ENCODE measurements at regions not wholly inside any gene's neighbourhood (a gene's known extent, or its start where the extent isn't known, plus 50 kb on each side); places are given as distances from the start of the nearest gene placed in this dataset.

- DNase-seq (ENCODE audit: low spot score), result no peak
Observed at GRCh38 chr21:24171736-24172135, 1435.5 kb downstream of the MRPL39 start.

GRCh38 chr21:24163539-24163938, 1443.7 kb downstream of the MRPL39 start:
- no peak for DNase-seq (ENCODE audit: low spot score)

GRCh38 chr21:24160528-24160927, 1446.8 kb downstream of the MRPL39 start:
- DNase-seq (ENCODE audit: low spot score), result no peak

- no peak for DNase-seq (ENCODE audit: low spot score)
Observed at GRCh38 chr21:24153137-24153536, 1454.1 kb downstream of the MRPL39 start.

DNA sequence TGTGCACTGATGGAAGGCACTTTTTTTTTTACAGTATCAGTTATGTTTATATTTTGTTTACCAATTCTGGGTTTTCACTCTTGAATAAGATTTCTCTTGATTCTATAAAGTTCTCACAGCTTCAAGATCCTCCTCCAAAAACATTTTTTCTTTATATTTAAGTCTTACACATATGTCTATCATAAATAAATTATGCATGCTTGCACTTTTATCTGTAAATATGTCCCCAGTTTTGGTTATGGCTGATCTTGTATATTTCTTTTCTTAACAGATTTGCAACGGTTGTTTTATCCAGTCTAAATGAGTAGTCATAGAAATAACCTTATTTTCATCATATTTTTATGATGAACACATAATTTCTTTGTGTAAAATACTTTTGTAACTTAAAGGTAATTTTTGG, 1456.5 kb downstream of the MRPL39 start:
- no peak for DNase-seq (ENCODE audit: low spot score)

DNA sequence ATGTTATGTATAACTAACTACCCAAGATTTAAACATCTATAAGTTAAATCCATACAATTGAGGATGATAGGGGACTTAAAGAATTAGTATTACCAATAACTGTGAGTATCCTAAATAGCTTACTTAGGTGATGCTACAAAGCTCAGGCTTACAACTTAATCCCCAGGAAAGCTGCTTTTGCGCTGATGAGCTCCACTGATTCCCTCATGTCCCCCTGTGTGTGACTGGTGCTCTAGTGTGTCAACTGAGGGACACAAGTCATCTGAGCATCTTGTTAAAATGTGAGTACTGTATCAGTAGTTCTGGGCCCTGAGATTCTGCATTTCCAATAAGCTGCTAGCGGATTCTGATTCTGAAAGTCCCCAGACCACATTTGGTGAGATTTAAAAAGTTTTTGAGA, 1458.8 kb downstream of the MRPL39 start:
- no peak for DNase-seq (ENCODE audit: low spot score)

GRCh38 chr21:24147674-24148073, 1459.6 kb downstream of the MRPL39 start:
- no peak for DNase-seq (ENCODE audit: low spot score)

GRCh38 chr21:24131056-24131455, 1476.2 kb downstream of the MRPL39 start:
- no peak for DNase-seq (ENCODE audit: low spot score)

DNA sequence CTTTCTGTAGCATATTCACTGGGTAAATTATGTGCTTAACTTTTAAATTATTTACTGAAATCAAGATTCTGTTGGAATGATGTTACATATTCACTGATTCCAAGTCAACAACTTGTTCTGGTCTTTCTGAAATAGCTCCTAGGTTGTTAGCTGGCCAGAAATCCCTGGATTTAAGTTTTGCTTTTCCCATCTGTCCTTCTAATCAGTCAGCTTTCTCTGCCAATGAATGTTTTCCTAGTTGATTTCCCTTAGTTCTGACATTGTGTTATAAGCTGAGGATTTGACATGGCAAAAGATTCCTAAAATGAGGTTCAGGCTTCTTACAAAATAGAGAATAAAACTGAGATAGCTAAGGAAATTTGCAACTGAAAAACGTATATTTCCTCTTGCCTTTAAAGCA, 1479.6 kb downstream of the MRPL39 start:
- no peak for DNase-seq (ENCODE audit: low spot score)

DNA sequence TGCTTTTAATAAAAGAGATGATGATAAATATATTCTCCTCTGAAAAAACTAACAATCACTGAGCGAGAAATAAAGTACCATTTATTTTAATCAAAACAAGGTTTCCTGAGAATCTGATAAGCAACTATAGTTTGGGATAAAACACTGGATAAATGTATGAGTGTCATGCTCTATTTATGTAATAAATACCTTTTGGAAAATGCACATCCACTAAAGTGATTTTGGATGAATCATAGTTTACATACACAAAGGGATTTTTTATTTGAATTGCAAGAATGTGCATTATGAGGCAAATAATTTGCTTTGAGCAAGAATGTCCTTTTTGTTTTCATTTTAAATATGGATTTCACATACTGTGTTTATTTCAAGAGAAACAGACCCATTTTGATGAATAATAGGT, 1483.5 kb downstream of the MRPL39 start:
- no peak for DNase-seq (ENCODE audit: low spot score)

GRCh38 chr21:24118738-24119459, 1488.4 kb downstream of the MRPL39 start:
- DNase-seq (ENCODE audit: low spot score), result no peak

GRCh38 chr21:24115141-24115540, 1492.1 kb downstream of the MRPL39 start:
- DNase-seq (ENCODE audit: low spot score), result no peak

DNA sequence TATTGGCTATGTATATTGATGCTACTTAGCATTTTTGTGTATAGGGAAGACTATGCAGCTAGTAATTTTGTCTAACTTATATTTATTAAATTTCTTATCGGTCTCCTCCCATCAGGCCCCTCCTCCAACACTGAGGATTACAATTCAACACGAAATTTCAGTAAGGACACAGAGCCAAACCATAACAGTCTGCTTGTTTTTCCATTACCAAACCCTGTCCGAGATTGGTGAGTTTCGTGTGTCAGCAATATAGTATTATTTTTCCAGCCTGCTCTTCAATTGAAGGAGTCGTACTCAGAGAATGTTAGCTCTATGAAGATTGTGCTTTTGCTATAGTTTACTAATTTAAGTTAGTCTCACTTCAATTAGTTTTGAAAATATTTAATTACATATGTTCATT, 1495.3 kb downstream of the MRPL39 start:
- no peak for DNase-seq (ENCODE audit: low spot score)

DNA sequence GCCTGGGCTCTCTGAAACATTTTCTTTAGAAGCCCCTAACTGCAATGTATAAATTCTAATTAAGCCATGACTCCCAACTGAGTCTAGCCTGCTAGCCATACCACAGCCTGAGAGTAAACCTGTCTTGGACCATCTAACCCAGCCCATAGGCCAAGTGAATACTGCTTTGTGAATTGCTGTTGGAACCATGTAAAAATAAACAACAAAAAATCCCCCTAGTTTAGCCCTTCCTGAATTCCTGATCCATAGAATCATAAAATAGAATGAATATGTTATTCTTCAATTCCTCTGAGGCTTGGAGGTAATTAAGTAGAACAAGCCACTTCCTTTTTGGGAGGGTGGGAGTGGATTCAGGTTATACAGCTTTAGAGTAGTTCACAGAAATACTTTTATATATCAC, 1496.4 kb downstream of the MRPL39 start:
- no peak for DNase-seq (ENCODE audit: low spot score)

DNA sequence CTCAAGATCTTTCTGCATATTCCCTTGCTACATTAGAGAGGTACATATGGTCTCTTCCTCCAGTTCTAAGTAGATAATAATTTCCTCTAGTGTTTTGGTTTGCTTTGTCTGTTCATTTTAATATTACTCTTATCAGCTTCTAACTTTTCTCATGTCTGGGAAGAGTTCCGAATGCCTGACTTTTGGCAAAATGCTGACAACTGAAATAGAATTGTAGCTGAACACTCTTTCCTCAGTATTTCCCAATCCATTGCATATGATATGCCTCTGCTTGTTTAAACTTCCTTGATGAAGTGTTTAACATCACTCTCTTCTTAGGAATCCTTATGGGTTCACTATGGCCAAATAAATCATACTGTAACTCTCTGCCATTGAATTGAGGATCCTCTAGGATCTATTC, 1510.1 kb downstream of the MRPL39 start:
- no peak for DNase-seq (ENCODE audit: low spot score)

- DNase-seq (ENCODE audit: low spot score), result no peak
Observed at GRCh38 chr21:24096651-24097050, 1510.6 kb downstream of the MRPL39 start.

DNA sequence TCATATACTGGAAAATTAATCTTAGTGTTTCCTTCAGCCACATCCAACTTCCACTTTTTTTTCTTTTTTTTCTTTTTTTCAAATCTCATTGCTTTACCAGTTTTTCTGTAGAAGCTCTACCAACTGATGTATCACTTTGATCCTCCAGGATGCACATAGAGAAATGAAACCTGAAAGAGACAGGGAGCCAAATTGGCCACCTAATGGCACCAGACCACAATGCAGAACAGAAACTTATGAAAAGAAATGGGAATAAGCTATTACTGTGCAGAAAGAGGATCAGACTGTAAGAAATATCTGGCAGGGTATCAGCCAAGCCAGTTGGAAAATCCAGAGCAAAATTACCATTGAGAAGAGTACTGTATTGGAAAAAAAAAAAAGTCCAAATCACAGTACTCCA, 1514.2 kb downstream of the MRPL39 start:
- DNase-seq (ENCODE audit: low spot score), result no peak

DNA sequence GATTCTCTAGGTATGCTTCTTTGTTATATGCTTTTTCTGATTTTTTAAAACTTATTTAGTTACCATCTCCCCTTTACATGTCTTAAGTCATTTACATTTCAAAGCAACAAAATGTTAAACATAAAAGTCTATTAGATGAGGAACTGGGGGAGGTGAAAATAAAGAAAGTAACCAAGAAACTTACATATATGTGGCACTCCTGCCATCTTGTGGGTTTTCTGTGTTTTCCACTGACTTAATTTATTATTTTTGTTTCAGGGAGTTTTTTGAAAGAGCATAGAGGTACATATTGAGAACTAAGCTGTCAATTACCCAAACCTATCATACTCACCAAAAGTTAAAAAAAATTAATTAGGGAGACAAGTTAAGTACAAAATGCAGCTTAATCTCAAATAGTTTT, 1531.1 kb downstream of the MRPL39 start:
- DNase-seq (ENCODE audit: low spot score), result no peak

DNA sequence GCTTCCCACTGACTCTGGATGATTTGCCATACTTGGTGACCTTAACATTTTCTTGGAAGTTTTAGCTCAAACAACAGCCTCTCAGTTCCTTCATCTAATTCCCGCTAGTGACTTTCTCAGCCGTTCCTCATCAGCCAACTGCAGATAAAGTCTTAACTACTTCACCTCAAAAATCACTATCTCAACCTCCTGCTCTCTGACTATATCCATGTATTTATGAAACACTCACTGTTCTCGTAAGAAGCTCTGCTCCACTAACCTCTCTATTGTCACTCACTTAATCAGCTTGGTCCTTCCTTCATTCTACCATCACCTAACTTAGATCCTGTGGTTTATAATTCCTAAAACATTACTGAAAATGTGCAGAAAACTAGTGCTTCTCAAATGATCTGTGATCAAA, 1551.6 kb downstream of the MRPL39 start:
- DNase-seq (ENCODE audit: low spot score), result no peak

DNA sequence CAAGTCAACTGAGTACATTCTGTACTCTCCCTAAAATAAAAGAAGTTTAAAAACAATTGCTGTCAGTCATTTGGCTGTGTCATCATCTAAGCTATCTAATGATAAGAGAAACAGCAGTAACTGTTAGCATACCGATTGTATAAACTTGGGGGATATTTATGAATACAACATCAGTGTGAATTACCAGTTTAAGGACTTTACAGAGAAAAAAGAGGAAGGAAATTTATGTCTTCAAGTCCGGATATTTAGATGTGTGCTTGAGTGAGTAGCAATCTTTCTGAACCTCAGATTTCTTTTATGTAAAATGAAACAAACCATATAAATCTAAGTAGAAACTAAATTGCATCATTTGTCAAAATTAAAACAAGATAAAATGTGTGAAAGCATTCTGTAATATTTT, 1557.0 kb downstream of the MRPL39 start:
- no peak for DNase-seq (ENCODE audit: low spot score)

DNA sequence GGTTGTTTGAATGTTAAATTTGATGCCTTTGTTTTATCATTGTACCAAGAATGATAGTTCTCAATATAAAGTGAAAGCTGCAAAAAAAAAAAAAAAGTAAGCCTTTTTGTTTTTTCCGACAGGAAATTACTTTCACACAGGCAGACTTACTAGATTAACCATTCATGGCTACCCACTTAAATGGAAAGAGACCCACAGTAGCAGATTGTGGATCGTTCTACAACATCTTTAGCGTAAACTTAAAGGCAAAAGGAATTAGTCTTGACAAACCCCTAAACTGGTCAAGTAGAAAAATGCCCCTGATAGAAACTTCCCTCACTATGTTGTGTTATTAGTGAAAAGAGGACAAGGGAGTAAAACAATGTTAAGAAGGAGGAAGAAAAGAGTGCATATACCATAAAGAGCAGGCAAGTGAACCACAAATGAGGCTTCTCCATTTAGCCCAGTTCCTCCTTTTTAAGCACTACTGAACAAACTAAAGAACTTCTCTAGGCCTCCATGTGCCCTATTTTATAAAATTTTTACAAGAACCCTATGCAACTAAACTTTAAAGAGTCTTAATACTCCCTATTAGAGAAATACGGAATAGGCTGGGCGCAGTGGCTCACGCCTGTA, 1560.3 kb downstream of the MRPL39 start:
- no peak for DNase-seq (ENCODE audit: low spot score)

DNA sequence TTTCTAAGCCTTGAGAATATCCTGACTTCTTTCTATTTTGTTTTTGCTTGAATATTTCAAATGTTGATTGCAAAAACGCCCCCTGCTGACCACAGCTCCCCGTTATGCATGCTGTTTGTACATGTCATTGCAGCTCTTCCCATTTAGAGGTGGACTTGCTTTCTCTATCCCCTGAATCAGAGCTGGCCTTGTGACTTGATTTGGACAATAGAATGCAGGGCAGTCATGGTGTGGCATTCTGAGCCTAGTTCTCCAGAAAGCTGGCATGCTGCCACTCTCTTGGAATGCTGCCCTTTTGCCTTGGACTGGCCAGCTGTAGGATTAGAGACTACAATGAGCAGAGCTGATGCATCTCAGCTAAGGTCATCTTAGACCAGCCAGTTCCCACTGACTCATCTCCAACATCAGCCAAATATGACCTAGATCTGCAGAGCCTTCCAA, 1561.5 kb downstream of the MRPL39 start:
- DNase-seq (ENCODE audit: low spot score), result no peak

- DNase-seq (ENCODE audit: low spot score), result no peak
Observed at GRCh38 chr21:24045373-24045772, 1561.9 kb downstream of the MRPL39 start.
